ENCODE measurements at regions not wholly inside any gene's neighbourhood (a gene's known extent, or its start where the extent isn't known, plus 50 kb on each side); places are given as distances from the start of the nearest gene placed in this dataset.

DNA sequence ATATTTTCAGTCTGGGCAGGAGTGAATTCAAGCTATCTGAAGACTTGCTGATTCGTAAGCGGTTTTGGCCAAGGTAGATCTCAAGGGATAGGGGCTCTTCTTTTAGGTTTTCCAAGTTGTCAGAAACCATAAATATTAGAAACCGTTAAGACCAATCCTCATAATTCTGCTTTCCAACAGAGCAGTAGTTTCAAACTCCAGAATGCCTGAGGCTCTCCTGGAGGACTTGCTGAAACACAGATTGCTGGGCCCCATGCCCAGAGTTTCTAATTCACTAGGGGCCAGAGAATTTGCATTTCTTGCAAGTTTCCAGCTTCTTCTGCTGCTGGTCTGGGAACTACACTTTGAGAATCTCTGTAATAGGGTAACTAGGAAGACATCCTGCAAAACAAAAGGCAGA lies 1855.7 kb upstream of the CELF4 start:
- DNase-seq (no peak), ATAC-seq (no peak)
- intact Hi-C loops (cut with DNase I): no loop called here
- TF ChIP-seq, protein P1, sequence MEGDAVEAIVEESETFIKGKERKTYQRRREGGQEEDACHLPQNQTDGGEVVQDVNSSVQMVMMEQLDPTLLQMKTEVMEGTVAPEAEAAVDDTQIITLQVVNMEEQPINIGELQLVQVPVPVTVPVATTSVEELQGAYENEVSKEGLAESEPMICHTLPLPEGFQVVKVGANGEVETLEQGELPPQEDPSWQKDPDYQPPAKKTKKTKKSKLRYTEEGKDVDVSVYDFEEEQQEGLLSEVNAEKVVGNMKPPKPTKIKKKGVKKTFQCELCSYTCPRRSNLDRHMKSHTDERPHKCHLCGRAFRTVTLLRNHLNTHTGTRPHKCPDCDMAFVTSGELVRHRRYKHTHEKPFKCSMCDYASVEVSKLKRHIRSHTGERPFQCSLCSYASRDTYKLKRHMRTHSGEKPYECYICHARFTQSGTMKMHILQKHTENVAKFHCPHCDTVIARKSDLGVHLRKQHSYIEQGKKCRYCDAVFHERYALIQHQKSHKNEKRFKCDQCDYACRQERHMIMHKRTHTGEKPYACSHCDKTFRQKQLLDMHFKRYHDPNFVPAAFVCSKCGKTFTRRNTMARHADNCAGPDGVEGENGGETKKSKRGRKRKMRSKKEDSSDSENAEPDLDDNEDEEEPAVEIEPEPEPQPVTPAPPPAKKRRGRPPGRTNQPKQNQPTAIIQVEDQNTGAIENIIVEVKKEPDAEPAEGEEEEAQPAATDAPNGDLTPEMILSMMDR (IDR thresholded peaks at IDR 0.05): no peak
- H3K27me3 ChIP-seq (ENCODE audit: low read depth): no peaks in the 10 kb centered on the region
- no peaks in the 10 kb centered on the region for H3K9me3 ChIP-seq
- H3K4me1 ChIP-seq: no peaks in the 10 kb centered on the region
- H3K36me3 ChIP-seq: no peaks in the 10 kb centered on the region
- no peak overlapping the region for H3K4me3 ChIP-seq
- H3K27ac ChIP-seq: no peak overlapping the region

DNA sequence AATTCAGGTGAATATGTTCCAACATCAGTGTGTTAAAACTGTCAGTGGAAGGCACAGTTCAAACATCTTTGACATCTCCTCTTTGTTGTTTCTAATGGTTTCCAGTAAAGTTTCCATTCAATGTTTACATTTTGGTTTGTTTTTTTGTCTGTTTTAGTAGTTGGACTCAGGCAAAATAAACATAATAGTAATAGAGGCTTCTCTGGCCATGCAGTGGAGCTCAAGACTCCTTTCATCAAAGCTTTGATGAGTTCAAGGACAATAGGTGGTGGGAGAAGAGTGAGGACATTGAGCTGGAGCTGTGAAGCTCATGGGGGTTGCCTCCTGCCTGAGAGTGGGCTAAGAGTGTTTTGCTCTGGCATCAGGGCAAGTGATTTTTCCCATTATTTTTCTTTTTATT lies 1853.7 kb upstream of the CELF4 start:
- H3K9me3 ChIP-seq: no peaks in the 10 kb centered on the region
- ATAC-seq: no peak

DNA sequence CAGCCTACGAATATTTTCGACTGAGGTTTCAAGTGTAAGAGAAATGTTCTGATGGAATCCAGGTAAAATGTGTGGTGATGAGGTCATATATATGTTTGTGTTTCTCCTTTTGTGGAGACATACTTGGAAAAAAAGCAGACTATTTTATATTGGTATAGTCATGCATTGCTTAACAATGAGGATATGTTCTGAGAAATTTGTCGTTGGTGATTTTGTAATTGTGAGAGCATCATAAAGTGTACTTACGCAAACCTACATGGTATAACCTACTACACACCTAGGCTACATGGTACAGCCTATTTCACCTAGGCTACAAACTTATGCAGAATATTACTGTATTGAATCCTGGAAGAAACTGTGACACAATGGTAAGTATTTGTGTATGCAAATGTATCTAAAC lies 1849.9 kb upstream of the CELF4 start:
- H3K9me3 ChIP-seq: no peaks in the 10 kb centered on the region
- TF ChIP-seq, protein P1 (IDR thresholded peaks at IDR 0.05): no peak
- H3K36me3 ChIP-seq: no peaks in the 10 kb centered on the region
- ATAC-seq: no peak
- no peak for DNase-seq
- intact Hi-C loops (cut with DNase I): no loop called here
- no peaks in the 10 kb centered on the region for H3K4me1 ChIP-seq
- H3K4me3 ChIP-seq: no peak overlapping the region
- H3K27ac ChIP-seq: no peak overlapping the region
- H3K27me3 ChIP-seq (ENCODE audit: low read depth): no peaks in the 10 kb centered on the region

More for the DNA sequence above, 1853.7 kb upstream of the CELF4 start:
- TF ChIP-seq, protein P1 (IDR thresholded peaks at IDR 0.05): no peak
- intact Hi-C loops (cut with DNase I): no loop called here
- no peak for DNase-seq
- H3K4me3 ChIP-seq: no peak overlapping the region
- H3K27ac ChIP-seq: no peak overlapping the region
- no peaks in the 10 kb centered on the region for H3K4me1 ChIP-seq
- H3K36me3 ChIP-seq: no peaks in the 10 kb centered on the region
- H3K27me3 ChIP-seq (ENCODE audit: low read depth): no peaks in the 10 kb centered on the region

DNA sequence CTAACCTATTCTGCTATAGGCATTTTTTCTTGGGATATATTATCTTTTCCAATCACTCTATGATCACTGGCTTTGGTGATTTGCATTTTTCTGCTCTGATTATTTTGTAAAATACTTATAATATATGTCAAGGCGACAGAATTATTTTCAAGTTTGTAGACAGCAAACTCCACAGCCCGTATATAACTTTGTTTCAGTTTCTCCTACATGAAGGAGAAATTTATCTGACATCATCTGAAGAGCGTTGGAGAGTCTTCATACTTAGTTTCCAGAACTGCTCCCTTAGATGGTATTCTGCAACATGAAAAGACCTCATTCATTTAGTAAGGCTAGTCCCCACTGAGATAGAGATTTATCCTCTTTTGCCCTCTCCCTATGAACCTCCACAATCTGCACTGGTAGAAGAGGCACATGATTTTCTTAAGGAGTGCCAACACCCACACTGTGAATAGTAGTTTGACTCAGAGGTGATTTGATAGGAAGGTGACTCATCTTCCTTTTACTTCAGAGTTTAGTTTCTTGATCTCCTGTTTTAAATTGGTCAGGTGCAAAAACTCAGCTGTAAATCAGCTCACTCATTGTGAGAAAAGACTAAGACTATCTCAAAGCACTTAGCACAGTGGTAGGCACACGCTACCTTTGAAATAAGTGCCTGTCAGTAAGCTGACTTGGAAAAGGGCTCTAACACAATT lies 1848.6 kb upstream of the CELF4 start:
- no peak overlapping the region for H3K4me3 ChIP-seq
- no peaks in the 10 kb centered on the region for H3K9me3 ChIP-seq
- intact Hi-C loops (cut with DNase I): no loop called here
- H3K36me3 ChIP-seq: no peaks in the 10 kb centered on the region
- H3K4me1 ChIP-seq: no peaks in the 10 kb centered on the region
- DNase-seq: no peak
- TF ChIP-seq, protein P1 (IDR thresholded peaks at IDR 0.05): no peak
- no peak overlapping the region for H3K27ac ChIP-seq
- H3K27me3 ChIP-seq (ENCODE audit: low read depth): no peaks in the 10 kb centered on the region
- no peak for ATAC-seq

DNA sequence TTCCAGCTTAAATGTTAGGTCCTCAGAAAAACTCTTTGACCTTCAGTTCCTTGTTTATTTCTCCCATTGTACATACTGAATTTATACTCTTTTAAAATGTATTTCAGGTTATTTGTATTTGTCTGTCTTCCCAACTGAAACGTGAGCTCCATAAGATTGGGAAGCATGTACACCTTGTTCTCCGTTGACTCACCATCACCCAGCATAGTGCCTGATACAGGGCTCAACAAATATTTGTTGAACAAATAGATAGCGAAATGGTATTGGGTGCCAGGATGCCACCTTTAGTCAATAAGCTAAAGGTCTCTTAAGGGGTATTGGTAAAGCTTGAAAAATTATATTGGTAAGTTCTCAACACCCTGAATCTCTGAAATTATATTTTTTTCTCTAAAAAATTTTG lies 1841.3 kb upstream of the CELF4 start:
- no peaks in the 10 kb centered on the region for H3K4me1 ChIP-seq
- no peaks in the 10 kb centered on the region for H3K9me3 ChIP-seq
- H3K36me3 ChIP-seq: no peaks in the 10 kb centered on the region
- no peak for ATAC-seq
- H3K27me3 ChIP-seq (ENCODE audit: low read depth): no peaks in the 10 kb centered on the region
- TF ChIP-seq, protein P1 (IDR thresholded peaks at IDR 0.05): no peak
- intact Hi-C loops (cut with DNase I): no loop called here
- DNase-seq: no peak
- no peak overlapping the region for H3K4me3 ChIP-seq
- H3K27ac ChIP-seq: no peak overlapping the region
